HG03354 (cell line): ENCODE measurements at regions not wholly inside any gene's neighbourhood (a gene's known extent, or its start where the extent isn't known, plus 50 kb on each side); places are given as distances from the start of the nearest gene placed in this dataset.

Source experiments
- ATAC-seq: cut with Tn5 transposase; IDR thresholded peaks from one replicate; pipeline ENCODE4 v1.9.1; 2021; ENCODE audit warnings: mild to moderate bottlenecking; ENCODE audit not compliant: unreplicated experiment, poor library complexity, severe bottlenecking

DNA sequence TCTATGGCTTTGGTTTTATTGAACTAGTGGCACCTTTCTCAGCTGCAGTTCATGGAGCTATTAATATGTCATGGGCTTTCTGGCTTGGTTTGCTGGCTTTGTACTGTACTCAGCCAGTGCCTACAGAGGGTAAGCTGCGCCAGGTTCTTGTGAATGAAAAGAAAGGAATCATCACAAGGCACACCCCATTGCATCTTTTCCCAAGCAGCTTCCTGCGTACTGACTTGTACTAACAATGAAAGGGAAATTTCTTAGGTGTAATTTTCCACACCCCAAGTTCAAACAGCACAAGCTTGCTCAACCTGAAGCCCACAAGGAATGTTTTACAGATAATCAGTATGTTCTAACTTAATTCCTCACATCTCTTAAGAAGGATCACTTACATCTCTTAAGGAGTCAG is 78.0 kb upstream of the TNFSF18 start:
- ATAC-seq: no peak

DNA sequence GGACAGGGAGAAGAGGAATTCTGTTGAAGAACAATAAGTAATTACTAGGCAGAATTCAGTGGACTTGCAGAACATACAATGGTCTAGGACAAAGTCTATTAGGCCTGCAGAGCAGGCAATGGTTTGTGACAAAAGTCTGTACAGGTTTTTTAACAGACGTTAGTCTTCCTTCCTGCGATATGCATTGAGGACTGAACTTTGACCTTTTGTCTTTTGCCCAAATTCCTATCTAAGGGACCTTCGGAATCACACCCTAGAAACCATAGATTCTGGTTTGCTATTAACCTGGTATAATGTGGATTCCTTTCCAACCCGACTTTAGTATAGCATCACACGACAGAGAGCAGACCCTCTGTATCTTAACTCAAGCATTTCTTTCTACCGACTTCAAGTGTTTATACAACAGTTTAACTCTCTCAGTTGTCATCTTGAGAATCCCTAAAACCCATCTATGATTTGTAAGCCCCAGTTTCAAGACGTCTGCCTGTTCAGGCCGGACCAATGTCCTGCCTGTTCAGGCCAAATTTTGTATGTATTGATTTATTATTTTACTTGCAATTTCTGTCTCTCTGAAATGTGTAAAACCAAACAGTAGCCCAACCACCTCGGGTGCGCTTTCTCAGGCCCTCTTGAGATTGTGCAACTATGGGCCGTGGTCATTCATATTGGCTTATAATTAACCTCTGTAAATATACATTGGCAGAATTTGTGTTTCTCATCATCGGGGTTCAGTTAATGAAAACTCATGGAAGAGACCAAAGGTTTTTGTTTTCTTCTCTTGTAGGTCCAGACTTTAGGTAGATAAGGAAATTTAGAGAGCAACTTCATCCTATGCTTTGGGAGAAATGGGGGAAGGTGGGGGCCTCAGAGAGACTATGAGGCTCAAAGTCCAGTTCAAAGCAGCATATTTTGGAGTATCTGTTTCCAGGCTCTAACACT is 76.9 kb upstream of the TNFSF18 start:
- no peak for ATAC-seq

DNA sequence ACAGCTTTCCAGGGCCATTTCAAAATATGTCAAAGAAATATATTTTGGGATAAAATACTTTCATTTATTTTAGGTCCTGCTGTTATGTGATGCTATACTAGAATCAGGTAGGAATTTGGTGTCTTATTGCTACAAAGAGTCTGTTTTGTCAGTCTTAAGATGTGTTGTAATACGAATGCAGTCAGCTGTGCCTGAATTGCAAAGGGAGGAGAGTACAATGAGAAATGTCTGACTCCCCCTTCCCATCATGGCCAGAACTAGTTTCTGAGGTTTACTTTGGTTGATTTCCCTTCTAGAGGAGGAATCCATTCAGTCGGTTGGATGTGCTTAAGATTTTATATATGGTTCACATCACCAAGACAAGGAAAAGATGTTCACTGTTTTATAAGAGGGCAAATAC is 75.7 kb upstream of the TNFSF18 start:
- no peak for ATAC-seq

DNA sequence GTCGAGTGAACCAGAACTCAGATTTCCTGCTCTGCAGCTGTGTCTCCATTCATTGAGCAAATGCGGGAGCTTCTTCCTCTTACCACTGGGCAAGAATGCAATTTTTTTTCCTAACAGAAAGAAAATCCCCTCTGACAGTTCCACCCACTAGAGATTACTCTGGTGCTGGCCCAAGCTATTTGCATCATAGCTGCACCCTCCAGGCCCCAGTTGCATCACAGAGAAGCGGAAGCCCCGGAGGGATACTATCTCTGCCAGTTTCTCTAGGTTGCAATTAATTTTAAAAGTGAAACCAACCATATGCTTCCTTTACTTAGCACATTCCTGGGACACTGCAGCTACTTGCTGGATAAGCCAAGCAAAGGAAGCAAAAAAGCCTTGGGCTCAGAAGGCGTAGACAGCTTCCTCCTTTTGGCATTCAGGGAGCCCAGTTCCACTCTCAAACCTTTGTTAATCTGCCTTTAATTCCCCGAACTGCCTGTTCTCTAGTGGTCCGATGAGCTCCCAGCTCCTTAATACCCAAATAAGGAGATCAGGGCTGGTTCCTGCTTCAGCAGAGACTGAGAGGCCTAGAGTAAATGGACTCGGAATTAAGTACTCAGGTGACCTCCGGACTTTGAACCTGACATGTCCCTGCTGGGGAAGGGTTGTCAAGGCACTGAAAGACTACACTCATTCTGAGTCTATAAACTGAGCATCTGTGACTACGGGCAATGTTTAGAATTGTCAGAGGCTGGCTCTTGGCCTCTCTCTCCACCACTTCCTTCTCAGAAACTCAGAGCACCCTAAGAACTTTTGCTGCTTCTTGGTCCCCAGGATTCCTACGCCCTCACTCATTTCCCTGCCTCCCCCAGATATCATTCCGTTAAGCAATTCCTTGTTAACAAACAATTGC is 72.5 kb upstream of the TNFSF18 start:
- peak; percentile 77 for ATAC-seq

DNA sequence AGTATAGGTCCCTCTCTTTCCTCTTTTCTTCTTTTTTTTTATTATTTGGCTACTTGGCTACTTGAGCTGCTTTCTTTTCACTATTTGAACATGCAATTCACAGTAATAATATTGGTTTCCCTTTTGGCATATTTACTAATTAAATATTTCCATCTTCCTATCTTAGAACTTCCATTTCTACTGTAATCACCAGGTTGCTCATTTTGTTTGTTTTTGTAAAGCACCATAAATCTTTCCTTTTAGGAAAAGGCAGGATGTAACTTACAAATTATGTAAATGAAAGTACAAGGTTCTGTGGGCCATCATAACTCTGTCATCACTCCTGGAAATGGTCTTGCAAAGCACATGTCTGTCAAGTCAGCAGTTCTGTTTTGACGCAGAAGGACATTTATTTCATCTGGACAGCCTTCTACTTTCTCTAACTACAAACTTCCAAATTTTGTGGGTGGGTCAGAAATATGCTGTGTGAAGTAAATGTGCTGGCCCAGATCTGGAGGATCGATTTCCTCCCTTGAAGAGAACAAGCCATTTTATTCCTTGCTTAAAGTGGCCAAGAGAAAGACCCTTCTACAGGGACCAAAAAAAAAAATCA is 71.7 kb upstream of the TNFSF18 start:
- no peak for ATAC-seq

DNA sequence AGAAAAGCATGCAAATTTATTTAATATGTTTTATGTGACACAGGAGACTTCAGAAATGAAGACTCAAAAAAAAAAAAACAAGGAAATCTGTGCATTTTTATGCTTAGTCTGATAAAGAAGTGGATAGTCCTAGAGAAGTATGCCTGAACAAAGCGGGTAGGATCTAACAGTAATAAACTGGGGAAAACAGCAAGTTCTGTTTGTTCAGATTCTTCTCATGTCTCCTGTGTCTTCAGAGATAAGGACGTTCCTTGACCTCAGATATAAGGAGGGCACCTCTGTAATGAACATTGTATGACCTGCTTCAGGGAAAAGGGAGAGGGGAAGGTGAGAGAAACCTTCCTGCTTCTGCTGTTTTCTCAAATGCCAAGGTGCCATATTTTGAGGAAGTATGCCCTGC is 67.7 kb upstream of the TNFSF18 start:
- ATAC-seq: no peak

DNA sequence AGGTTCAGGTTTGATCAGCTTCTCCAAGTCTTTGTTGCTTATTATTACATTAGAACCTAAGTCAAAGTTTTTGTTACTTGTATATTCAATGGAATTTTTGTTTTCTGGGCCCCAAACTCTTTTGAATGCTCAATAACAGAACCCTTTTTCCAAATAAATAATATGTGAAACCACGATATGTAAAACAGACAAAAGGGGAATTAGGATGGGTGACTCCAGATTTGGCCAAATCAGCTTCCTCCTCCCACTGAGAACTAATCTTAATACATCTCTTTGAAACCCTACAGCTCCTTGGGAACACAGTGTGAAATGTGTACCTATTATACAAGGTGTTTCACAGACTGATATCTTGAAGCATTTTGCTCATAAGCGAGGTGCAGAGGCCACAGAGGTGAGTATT is 67.0 kb upstream of the TNFSF18 start:
- no peak for ATAC-seq

DNA sequence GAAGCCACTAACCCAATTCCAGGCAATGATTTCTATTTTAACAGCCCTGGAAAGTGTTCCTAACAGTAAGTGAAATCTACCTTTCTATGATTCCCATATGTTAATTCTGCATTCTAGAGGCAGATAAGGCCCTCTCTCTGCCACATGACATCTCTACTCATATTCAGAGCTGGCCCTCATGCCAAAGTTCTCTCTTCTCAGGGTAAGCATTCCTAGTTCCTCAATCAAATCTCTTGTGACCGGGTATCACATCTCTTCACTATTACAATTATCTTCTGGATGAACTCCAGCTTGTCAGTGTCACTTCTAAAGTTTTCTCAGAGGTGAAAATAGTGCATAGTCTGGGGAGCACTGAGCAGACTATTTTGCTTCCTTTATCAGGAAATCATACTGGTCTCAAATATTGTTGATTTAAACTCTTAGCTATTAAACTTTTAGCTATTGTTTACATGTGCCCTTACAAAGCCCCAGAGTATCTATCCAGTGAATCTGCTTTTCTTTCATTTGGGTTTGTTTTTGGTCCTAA is 66.4 kb upstream of the TNFSF18 start:
- ATAC-seq: no peak

DNA sequence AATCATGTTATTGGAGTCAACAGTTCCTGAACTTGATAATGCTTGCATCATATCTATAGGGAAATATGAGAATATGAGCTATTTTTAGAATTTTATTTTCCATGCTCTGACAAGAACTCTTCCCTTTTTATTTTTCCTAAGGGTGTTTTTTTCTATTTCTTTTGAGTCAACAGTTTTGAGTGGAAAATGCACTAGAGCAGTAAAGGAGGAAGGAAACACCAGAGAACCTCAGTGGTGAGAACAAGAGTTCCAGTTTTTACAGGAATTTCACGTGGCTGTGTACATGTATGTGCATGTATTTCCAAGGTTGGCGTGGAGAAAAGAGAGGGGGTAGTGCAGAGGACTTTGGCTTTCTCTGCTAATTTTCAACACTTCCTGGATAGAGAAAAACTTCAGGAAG is 63.6 kb upstream of the TNFSF18 start:
- no peak for ATAC-seq

DNA sequence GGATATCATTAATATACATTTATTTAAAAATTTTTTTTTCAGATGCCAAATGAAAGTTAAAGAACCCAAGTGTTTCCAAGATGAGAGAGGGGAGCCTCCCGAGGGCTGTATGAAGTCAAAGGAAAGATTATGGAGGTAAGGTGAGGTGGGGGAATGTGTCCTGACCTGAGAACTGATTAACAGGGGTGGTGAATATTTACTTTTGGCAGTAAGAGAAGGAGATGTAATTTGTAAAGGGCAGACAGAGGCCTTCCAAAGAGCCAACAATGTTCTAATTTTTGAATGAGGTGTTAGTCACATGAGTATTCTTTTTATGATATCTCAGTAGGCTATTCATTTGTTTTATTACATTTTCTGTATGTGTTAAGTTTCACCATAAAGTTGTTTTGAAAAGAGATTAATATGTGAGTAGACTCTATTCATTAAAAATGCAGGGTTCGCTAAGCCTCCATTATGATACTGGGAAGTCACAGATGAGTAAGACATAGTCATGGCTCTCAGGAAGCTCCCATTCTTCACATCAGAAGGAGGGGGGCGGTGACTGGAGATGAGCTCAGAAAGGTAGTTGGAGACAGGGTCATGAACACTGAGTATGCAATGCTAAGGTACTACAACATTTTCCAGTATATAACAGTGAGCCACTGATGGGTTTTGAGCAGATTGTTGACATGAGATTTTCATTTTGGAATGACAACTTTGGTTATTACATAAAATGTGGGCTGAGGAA is 62.4 kb upstream of the TNFSF18 start:
- no peak for ATAC-seq

DNA sequence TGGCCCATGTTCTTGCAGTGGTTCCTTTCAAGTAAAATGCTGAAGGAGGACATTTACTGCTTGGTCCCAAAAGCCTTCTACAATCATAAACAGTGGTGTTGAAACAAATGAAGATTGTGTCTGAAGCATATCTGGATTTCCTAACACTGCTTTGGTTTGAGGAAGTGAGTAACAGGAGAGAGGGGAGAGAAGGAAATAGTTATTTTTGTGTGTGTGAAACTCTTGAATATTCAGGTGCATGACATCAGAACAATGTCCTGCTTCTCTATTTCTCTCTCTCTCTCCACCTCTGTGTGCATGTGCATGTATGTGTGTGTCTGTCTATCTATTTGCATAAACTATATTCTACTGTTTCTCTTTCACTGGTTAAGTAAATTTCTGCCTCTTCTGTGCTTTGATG is 61.4 kb upstream of the TNFSF18 start:
- peak; percentile 98 for ATAC-seq

DNA sequence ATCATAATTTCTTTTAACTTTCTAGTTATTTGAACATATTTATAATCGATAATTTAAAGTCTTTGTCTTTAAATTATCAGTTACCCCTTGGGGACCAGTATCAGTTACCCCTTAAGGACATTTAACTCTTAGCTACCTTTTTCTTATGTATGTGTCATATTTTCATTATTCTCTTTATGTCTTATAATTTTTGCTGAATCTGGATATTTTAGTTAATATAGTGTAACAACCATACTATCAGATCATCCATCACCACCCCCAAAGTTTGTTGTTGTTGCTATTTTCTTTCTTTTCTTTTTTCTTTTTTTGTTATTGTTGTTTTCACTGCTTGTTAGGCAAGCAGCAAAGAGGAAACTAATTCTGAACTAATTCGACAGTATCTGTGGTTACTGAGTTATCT is 57.0 kb upstream of the TNFSF18 start:
- ATAC-seq: no peak

DNA sequence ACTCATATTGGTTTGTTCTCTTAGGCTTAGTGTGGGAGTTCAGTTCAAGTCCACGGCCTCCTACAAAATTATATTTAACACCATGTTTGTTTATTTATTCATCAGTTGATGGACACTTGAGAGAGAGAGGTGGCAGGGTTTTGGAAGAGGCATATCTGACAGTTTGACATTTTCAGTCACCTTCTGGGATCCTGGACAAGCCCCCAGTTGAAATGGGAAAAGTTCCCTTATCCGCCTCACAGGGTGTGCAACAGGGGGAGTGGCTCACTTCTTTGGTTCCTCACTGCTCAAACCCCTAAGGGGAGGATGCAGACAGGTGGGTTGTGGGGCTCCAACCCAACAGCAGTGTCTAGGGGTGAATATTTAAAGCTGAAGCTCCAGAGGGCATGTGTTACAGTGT is 52.3 kb upstream of the TNFSF18 start:
- ATAC-seq: no peak

DNA sequence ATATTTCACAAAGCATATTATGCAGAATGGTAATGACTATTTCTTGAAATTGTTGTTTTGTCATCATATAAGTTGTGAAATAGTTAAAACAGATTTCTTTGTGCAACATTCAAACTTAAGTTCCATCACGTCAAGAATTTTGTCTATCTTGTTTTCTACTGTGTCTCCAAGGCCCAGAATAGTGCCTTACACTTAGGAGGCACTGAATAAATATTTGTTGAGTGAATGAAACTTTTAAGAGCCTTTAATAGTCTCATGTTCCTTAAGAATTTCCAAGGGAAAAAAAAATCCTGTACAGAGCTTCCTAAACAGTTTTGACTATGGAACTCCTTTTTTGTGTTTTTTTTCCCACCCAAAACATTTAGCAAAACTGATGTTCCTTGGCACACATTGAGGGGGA is 50.8 kb upstream of the TNFSF18 start:
- ATAC-seq: no peak

DNA sequence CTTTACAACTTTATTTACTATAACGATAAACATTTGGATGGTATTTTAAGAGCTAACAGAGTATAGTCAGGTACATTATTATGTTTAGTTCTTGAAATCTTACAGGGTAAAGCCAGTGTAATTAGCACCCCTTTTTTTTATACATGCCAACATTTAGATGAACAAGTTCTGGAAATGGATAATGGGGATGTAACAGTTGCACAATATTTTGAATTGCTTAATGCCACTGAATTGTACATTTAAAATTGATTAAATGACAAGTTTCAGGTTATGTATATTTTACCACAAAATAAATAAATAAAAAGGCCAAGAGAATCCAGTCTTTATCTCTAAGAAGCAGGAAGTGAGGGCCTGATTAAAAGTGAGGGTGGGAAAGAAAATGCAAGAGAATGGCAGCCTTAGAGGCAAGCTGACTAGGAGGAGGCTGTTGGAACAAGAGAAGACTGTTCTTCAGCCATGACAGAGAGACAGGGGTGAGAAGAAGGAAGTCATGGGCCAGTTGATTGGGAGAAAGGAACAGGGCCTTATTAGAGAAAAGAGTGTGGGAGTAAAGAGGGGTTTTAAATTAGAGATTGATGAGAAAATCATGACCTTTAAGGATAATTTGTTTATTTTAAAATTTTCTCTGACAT is 49.9 kb upstream of the TNFSF18 start:
- ATAC-seq: no peak
